Neural progenitor cell (in vitro differentiated cells): ENCODE measurements at regions not wholly inside any gene's neighbourhood (a gene's known extent, or its start where the extent isn't known, plus 50 kb on each side); places are given as distances from the start of the nearest gene placed in this dataset.

Experiments used
- EZH2 ChIP-seq: fragments of 200-600 bp; sonication (generic); IDR thresholded peaks from 2 replicates; pipeline ENCODE4 v1.6.1; 2017; ENCODE audit warnings: antibody characterized with exemption, mild to moderate bottlenecking, moderate library complexity
- TF ChIP-seq, protein P1 (sequence below): fragments of 200-600 bp; sonication (generic); IDR thresholded peaks from 2 replicates; pipeline ENCODE4 v1.5.1; 2017; ENCODE audit warnings: antibody characterized with exemption, mild to moderate bottlenecking

DNA sequence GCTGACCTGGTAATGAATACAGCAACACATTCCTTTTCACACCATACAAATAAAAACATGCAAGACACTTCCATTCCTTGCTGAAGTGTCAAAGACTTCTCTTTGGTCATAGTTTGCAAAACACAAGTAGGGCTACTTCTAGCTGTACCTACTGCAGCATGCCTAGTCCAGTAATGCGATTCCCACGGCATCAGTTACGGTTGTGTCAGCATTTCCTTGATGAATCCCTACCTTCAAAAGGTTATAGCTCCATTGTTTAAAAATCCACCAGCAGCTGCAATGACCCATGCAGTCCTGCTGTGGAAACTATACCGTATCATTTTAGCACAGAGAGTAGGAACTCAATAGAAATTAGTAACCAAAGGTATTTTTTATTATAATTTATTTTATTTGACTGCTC is 1371.5 kb downstream of the EPHA7 start:
- TF ChIP-seq, protein P1, sequence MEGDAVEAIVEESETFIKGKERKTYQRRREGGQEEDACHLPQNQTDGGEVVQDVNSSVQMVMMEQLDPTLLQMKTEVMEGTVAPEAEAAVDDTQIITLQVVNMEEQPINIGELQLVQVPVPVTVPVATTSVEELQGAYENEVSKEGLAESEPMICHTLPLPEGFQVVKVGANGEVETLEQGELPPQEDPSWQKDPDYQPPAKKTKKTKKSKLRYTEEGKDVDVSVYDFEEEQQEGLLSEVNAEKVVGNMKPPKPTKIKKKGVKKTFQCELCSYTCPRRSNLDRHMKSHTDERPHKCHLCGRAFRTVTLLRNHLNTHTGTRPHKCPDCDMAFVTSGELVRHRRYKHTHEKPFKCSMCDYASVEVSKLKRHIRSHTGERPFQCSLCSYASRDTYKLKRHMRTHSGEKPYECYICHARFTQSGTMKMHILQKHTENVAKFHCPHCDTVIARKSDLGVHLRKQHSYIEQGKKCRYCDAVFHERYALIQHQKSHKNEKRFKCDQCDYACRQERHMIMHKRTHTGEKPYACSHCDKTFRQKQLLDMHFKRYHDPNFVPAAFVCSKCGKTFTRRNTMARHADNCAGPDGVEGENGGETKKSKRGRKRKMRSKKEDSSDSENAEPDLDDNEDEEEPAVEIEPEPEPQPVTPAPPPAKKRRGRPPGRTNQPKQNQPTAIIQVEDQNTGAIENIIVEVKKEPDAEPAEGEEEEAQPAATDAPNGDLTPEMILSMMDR, result no peak
- no peak for TF ChIP-seq EZH2
